Esophagus squamous epithelium (tissue), 5 donors: ENCODE measurements at regions not wholly inside any gene's neighbourhood (a gene's known extent, or its start where the extent isn't known, plus 50 kb on each side); places are given as distances from the start of the nearest gene placed in this dataset.

Experiments
- DNase-seq: peaks from one replicate; lab custom pipeline; 2025; lab: John Stamatoyannopoulos, UW
- H3K27ac ChIP-seq, 4 donors: fragments of 200-600 bp; sonication (generic); one replicate each; pipeline ENCODE4 v1.5.1; 2016 to 2019; ENCODE audit warnings: mild to moderate bottlenecking in 1 of 4
- H3K27me3 ChIP-seq, 4 donors: fragments of 200-600 bp; sonication (generic); 1 replicate in 3 of 4; 2 replicates in 1 of 4; pipeline versions ENCODE4 v1.5.1 to v1.6.0; 2017 to 2021; ENCODE audit warnings: antibody characterized with exemption in 1 of 4
- H3K36me3 ChIP-seq, 3 donors: fragments of 200-600 bp; sonication (generic); one replicate each; pipeline ENCODE4 v1.5.1; 2016 to 2019
- H3K4me1 ChIP-seq, 3 donors: fragments of 200-600 bp; sonication (generic); one replicate each; pipeline ENCODE4 v1.5.1; 2017 to 2019
- H3K4me3 ChIP-seq, 4 donors: fragments of 200-600 bp; sonication (generic); 1 replicate in 3 of 4; 2 replicates in 1 of 4; pipeline ENCODE4 v1.5.1; 2016 to 2019; ENCODE audit warnings: mild to moderate bottlenecking in 2 of 4, moderate library complexity in 1 of 4
- H3K9me3 ChIP-seq, 3 donors: fragments of 200-600 bp; sonication (generic); one replicate each; pipeline ENCODE4 v1.5.1; 2016 to 2019
- POLR2A ChIP-seq, 4 donors: fragments of 450-650 bp; IDR thresholded peaks; one replicate each; pipeline ENCODE4 v1.6.1; 2017; ENCODE audit warnings: antibody characterized with exemption in 4 of 4, mild to moderate bottlenecking in 4 of 4, moderate library complexity in 3 of 4
- WGBS, 2 donors: methylation state at CpG; one replicate each; pipeline ENCODE4 v1.1.5; 2018; 5-methylcytosine and 5-hydroxymethylcytosine counted together
- intact Hi-C: fragments of 100-400 bp; cut with DNase I; formaldehyde crosslinking; loops from one replicate; pipeline ENCODE4 v1.15.0; 2022
- TF ChIP-seq, protein P1 (sequence below), 6 experiments: fragments of 450-650 bp in 4 of 6; fragments of 200-600 bp in 2 of 6; sonication (generic) in 2 of 6; IDR thresholded peaks; one replicate each; pipeline ENCODE4 v1.5.1; 2016 to 2019; ENCODE audit warnings: antibody characterized with exemption in 6 of 6, mild to moderate bottlenecking in 4 of 6, moderate library complexity in 4 of 6
- donor health status: DM: yes; HTN: yes; CAD: no.

DNA sequence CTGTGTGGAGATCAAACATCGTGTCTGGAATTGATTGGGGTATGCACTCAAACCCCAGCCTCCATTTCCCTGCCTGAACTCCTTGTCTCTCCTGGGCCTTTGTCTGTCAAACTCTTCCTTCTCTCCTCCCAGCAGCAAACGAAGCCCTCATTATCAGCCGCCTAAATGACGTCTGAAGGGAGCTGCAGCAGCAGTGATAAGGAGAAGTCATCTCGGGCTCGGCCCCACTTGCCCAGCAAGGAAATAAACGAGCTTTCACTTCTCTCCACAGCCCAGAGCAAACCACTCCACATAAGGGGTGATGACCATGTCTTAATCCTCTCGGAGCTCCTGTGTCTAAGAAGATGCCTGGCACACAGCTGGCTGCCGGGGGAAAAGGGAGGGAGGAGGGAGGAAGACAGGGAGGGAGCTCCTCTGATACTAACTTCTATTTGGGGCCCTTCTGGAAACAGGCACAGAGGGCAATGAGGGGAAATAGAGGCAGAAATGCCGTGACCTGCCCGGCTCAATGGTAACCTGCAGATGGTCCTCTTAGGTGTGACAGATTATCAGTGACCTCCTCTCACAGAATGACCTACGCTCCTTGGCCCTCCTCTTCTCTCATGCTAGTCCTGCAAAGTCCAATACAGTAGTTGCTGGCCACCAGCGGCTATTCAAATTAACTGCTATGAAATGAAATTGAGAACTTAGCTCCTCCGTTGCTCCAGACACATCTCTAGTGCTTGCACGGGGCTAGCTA, 100.4 kb downstream of the PXDC1 start:
- no peak for DNase-seq
- Histone ChIP-seq H3K4me1 (no peaks in the 10 kb centered on the region), H3K4me3 (no peak overlapping the region), H3K27ac (no peak overlapping the region), H3K36me3 (no peaks in the 10 kb centered on the region), H3K27me3 (no peaks in the 10 kb centered on the region), H3K9me3 (no peaks in the 10 kb centered on the region)
- intact Hi-C loops, result no loop called here
- 80 to 84% methylated on average over 7 to 13 of the region's 15 CpGs for WGBS, 2 donors
- TF ChIP-seq POLR2A (IDR thresholded peaks at IDR 0.05), result no peak
- TF ChIP-seq, protein P1, sequence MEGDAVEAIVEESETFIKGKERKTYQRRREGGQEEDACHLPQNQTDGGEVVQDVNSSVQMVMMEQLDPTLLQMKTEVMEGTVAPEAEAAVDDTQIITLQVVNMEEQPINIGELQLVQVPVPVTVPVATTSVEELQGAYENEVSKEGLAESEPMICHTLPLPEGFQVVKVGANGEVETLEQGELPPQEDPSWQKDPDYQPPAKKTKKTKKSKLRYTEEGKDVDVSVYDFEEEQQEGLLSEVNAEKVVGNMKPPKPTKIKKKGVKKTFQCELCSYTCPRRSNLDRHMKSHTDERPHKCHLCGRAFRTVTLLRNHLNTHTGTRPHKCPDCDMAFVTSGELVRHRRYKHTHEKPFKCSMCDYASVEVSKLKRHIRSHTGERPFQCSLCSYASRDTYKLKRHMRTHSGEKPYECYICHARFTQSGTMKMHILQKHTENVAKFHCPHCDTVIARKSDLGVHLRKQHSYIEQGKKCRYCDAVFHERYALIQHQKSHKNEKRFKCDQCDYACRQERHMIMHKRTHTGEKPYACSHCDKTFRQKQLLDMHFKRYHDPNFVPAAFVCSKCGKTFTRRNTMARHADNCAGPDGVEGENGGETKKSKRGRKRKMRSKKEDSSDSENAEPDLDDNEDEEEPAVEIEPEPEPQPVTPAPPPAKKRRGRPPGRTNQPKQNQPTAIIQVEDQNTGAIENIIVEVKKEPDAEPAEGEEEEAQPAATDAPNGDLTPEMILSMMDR (IDR thresholded peaks at IDR 0.05), result no peak

DNA sequence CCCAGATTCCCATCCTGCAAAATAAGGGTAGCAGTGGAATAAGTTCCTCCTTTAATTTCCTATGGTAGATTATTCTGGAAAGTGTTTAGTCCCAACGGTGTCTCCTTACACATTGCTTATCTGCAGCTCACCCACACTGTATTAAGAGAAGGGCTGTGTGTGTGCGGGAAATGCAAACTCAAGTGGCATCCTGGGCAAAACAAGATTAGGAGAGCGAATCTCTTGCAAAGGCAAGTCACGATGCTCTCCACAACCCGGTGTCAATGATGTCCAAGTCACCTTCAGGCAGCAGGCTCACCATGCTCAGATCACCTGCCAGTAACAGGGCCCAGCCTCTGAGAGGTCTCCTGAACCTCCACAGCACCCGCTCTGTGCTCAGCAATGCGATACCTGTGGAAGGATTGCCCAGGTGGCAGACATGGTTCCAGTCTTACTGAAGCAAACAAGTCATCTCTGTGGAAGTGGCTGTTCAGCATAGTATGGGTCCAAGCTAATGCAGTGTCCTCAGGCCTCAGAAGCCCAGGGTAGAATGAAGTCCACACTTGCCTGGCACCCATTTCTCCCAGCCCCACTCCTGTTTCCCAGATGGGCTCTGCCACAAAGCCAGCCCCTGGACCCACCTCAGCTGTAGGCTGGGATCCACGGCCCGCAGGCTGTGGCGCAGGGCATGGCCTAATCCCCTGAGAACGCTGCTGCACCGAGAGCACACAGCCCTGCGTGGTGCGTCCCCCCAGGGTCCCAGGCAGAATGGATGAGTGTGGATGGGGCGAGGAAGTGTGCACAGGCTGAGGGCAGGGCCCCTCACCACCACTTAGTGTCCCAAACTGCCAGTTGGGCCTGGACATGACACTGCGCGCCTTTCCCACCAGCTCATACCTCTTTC, 101.2 kb downstream of the PXDC1 start:
- H3K36me3 ChIP-seq, result no peaks in the 10 kb centered on the region
- no peak overlapping the region for H3K4me3 ChIP-seq
- no peaks in the 10 kb centered on the region for H3K27me3 ChIP-seq
- DNase-seq, result no peak
- TF ChIP-seq, protein P1 (IDR thresholded peaks at IDR 0.05), result no peak
- no peak for TF ChIP-seq POLR2A (IDR thresholded peaks at IDR 0.05)
- H3K4me1 ChIP-seq, result no peaks in the 10 kb centered on the region
- no peaks in the 10 kb centered on the region for H3K9me3 ChIP-seq
- H3K27ac ChIP-seq, result no peak overlapping the region
- 92 to 99% methylated on average over 10 to 12 of the region's 17 CpGs for WGBS, 2 donors
- intact Hi-C loops, result no loop called here

- Histone ChIP-seq H3K36me3 (no peaks in the 10 kb centered on the region), H3K27ac (no peak overlapping the region), H3K9me3 (no peaks in the 10 kb centered on the region), H3K4me1 (no peaks in the 10 kb centered on the region), H3K27me3 (no peaks in the 10 kb centered on the region), H3K4me3 (no peak overlapping the region)
- WGBS, 2 donors, result 74 to 77% methylated on average over 2 of the region's 2 CpGs
- TF ChIP-seq POLR2A (IDR thresholded peaks at IDR 0.05), result no peak
- TF ChIP-seq, protein P1 (IDR thresholded peaks at IDR 0.05), result no peak
- DNase-seq, result no peak
- intact Hi-C loops, result no loop called here
Observed at GRCh38 chr6:3648724-3649123, 102.8 kb downstream of the PXDC1 start.

GRCh38 chr6:3646616-3647362, 104.7 kb downstream of the PXDC1 start:
- 87 to 89% methylated on average over 16 to 18 of the region's 27 CpGs for WGBS, 2 donors
- Histone ChIP-seq H3K36me3 (no peaks in the 10 kb centered on the region), H3K4me1 (no peaks in the 10 kb centered on the region), H3K4me3 (no peak overlapping the region), H3K27ac (no peak overlapping the region), H3K9me3 (no peaks in the 10 kb centered on the region), H3K27me3 (no peaks in the 10 kb centered on the region)
- DNase-seq, result no peak
- no peak for TF ChIP-seq POLR2A (IDR thresholded peaks at IDR 0.05)
- TF ChIP-seq, protein P1 (IDR thresholded peaks at IDR 0.05), result no peak
- intact Hi-C loops, result no loop called here
